OCI-M1 (cell line): ENCODE measurements at regions not wholly inside any gene's neighbourhood (a gene's known extent, or its start where the extent isn't known, plus 50 kb on each side); places are given as distances from the start of the nearest gene placed in this dataset.
"Not testable (repeated sequence)": the region's sequence is repeated elsewhere in the genome, so short reads cannot be mapped to it uniquely, and the experiment has no call there.

Source experiments
- DNase-seq: peaks from one replicate; lab custom pipeline; 2025; lab: John Stamatoyannopoulos, UW

GRCh38 chr12:25793196-25793595 lies 165.3 kb upstream of the RASSF8 start:
- DNase-seq, result no peak

GRCh38 chr12:25794571-25794970 lies 163.9 kb upstream of the RASSF8 start:
- DNase-seq, result no peak

DNA sequence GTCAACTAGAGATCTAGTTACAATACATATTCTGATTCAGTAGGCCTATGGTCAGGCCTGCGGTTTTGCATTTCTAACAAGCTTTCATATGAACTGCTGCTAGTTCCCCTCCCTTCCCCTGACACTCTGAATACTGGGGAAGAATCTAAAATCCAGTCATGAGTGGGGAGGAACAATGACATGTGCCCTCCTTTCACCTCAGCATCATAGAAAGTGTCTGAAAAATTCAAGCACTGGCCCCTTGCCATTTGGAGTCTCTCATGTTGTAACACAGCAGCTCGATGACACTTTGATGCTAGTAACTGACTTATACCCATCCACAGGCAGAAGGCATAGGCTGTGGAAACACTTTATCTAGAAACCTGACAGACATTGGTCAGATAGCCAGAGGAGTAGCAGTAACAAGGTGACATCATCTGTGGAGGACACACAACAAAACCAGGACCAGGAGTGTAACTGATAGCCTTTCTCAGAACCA lies 161.9 kb upstream of the RASSF8 start:
- DNase-seq, result peak; percentile 94

DNA sequence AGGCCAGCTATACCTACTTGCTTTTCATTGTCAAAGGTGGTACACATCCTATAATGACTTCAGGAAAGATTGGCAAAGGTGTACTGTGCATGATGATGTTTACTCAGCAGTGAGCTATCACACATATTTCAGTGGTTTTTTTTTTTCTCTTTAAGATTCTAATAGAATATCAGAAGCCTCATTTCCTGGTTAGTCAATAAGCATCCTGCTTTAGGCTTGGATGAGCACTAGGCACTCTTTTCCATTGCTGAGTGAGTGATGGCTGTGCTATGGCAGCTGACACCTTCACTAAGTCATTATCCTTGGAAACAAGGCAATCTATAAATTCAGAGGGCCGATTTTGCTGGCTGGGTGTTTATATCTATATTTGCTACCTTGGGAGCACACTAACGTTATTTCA lies 161.1 kb upstream of the RASSF8 start:
- DNase-seq, result no peak

DNA sequence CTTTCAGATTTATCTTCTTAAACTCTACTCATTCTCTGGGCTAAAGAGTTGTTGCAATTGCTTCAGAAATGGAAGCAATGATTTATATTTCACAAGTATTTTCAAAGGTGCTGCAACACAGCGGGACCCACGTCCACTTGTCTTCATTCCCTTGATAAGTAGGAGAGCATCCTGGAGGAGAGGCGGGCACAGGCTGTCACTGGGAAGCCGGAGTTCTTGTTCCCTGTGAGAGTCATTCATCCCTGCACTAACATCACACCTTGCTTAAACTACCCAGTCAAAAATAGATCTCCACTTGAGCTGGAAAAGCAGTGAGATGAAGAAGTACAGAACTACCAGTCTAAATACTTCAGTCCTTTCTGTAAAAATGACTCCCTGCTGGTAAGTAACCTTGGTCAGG lies 160.5 kb upstream of the RASSF8 start:
- no peak for DNase-seq

- peak; percentile 86 for DNase-seq
Measured at GRCh38 chr12:25800101-25800500, 158.4 kb upstream of the RASSF8 start.

DNA sequence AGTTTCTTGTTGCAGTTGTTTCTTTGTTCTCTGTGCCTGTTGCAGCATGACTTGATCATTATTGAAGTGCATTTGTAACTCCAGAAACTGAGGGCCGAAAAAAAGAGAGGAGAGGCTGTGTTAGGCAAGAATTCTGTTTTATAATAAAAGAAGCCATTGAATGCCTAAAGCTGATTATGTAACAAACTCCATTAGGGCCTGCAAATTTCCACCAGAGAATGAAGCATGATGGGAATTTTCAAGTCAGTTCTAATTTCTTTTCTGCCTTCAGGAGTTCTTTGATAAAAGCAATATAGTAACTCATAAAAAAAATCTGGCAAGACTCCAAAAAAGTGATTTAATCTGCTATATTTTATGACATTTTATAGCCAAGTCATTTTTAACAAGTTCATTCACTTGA lies 156.7 kb upstream of the RASSF8 start:
- DNase-seq, result peak; percentile 19

DNA sequence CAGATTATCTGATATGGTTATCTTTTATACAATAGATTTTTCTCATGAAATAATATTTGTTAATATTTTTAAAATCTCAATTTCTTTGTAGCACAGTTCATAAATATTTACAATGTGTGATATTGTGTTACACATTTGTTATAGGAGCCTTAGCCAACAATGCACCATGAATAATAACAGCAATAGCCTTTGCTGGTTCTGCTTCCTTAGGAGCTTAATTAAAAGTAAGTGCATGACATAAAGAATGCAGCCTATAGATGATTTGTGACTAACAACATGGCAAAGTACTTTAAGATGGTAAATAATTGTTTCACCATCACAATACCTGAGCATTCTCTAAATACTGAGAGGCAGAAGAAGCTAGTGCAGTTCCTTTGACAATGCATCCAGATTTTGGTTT lies 156.3 kb upstream of the RASSF8 start:
- DNase-seq, result no peak

GRCh38 chr12:25803029-25803664 lies 155.3 kb upstream of the RASSF8 start:
- not testable (repeated sequence) for DNase-seq

DNA sequence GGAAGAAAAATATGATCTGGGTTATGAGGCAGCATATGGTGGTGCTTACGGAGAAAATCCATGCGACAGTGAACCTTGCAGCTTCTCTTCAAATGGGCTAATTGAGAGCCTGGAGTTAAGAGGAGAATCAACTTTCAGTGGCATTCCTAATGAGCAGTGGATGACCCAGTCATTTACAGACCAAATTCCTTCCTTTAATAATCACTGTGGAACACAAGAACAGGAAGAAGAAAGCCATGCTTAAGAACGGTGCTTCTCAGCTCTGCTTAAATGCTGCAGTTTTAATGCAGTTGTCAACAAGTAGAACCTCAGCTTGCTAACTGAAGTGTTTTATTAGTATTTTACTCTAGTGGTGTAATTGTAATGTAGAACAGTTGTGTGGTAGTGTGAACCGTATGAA lies 154.2 kb upstream of the RASSF8 start:
- DNase-seq, result not testable (repeated sequence)

DNA sequence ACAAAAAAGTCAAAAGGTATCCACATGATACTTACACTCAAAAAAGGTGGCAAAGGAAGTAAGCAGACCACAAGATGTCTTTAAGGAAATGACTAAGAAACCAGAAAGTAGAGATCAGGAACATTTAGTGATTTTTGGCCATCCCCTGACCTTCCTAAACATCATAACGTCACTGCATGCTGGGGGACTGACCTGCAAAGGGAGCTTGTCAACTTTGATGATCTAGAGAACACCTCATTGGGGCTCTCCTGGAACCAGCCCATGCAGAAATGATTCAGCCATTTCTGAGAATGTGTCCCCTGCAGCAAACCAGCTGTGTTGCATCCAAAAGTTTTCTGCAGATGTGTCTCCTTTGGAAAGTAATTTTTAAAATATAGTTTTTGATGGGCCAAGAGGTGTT lies 152.2 kb upstream of the RASSF8 start:
- DNase-seq, result no peak

- no peak for DNase-seq
Measured at GRCh38 chr12:25808604-25809003, 149.9 kb upstream of the RASSF8 start.

GRCh38 chr12:25810683-25811082 lies 147.8 kb upstream of the RASSF8 start:
- DNase-seq, result no peak

DNA sequence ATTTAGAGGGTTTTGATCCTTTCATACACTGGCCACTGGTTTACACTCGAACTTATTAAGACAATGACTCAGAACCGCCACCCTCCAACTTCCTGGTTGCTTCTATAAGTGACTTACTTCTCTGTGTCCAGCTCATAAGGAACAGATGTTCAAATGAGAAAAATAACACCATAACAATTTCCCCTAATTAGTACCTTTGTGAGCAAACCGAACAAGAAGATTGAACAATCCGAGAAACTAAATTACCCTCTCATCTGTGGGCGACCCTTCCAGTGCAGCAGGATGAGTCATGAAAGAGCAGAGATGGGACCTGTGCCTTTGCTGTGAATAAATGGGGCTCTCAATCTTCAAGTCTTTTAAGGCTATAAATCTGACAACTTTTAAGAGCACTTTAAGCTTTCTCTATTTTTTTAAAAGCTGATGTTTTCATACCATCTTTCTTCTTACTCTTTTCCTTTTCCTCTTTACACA lies 146.8 kb upstream of the RASSF8 start:
- peak; percentile 46 for DNase-seq

DNA sequence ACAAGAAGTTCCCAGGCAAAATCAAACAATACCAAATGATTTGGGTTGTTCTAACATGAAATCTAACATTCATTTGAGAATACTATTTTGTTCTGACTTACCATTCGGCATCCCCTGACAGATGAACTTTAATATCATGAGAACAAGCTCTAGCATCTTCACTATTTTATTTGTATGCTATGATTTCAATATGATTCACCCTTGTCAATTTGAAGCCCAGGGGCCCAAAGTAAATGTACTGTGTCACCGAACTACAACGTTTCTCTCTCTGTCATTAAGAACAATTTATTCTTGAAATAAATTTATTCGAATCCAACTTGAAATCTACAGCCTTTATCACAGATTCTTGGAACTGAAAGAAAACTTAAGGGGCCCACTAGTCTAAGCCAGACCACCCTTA lies 146.2 kb upstream of the RASSF8 start:
- DNase-seq, result no peak

DNA sequence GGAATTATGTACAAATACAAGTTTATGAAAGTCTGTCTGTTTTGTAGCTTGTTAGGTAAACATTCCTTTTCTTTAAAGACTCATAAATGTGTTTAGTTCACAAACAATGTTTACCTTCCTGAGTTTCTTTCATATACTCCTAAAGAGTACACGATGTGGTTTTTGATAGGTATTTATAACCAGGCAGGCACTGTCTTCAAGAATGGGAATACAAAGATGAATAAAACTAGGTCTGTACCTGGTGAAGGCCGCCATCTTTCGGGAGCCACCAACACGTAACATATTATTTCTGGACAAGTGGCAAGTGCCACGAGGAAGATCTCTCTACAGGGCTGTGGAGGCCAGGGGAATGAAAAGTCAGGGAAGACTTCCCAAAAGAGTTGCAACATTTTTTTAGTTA lies 144.6 kb upstream of the RASSF8 start:
- DNase-seq, result no peak

- DNase-seq, result no peak
Measured at GRCh38 chr12:25816637-25817036, 141.8 kb upstream of the RASSF8 start.

GRCh38 chr12:25817166-25817565 lies 141.3 kb upstream of the RASSF8 start:
- DNase-seq, result no peak

DNA sequence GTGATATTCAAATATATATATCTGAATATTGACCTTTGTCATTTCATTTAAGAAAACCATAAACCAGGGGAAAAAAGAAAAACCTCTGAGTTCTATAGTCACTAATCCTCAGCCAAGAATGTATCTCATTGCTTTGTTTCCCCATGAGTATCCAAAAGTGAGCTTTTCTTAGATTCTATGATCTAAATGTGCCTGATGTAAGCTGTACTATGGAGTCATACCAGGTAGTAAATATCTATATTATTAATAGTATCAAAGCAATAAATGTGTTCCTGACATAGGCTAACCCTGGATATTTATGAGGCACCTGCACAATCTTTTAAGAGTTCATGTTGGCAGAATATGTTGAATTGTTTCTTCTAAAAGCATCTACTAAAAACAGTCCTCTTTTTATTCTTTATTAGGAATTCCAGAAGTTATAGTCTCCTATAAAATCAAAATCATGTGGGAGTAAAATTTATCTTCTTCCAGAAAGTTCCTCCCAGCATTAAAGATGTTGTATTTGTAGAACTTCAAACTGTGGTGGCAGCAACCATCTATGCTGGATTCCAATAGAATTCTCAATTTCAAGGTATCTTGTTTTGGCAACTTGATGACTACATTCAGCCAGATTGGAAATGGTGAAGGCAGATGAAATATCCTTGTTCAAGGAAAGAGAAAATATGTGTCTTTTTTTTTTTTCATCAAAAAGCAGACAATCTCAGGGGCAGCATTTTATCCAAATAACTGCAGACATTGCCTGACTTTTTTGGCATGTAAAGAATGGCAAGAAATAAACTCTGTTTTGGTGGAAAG lies 139.7 kb upstream of the RASSF8 start:
- DNase-seq, result no peak

DNA sequence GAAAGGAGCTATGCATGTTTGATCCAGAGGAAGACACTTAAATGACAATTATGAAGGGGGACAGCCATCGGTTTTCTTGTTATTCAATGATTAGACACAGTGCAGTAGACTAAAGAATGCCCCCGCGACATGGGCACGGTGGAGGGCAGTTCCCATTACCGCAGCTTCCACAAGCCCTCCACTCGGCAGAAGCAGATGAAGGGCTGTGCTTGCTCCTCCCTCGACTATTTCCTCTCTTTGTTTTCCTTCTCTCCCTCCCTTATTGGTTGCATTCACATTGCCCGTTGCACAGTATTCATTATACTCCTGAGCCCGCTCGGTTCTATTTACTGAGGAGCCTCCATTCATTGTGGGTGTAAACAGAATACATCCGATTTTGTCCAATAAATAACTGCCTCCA lies 138.8 kb upstream of the RASSF8 start:
- DNase-seq, result no peak

DNA sequence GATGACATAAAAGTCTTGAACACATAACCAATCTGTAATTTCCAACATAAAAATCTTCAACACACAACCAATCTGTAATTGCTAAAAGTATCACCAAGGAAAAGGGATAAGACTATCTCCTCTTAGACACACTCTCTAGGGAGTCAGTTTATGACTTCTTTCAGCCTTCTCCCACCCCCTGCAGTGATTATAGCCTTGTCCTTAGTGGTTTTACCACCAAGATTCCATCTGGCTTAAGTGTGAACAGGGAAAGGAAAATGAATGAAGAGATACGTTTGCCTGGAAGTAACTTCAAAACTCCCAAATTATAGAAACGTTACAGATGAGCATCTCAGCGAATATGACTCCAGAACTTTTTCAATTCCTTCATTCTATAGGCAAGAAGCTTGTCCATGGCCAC lies 136.2 kb upstream of the RASSF8 start:
- no peak for DNase-seq

GRCh38 chr12:25824734-25825133 lies 133.7 kb upstream of the RASSF8 start:
- no peak for DNase-seq

DNA sequence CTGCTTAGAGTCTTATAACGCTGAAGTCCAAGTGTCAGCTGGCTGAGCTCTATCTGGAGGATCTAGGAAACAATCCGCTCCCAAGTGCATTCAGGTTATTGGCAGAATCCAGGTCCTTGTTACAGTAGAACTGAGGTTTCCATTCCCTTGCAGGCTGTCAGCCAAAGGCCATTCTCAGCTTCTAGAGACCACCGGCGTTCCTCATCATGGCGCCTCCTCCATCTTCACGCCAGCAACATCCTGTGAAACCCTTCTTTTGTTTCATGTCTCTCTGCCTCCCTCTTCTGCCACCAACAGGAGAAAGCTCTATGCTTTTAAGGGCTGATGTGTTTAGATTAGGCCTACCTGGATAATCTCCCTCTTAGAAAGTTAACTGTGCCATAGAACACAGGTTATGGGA lies 133.0 kb upstream of the RASSF8 start:
- peak; percentile 40 for DNase-seq

- no peak for DNase-seq
Measured at GRCh38 chr12:25827141-25827540, 131.3 kb upstream of the RASSF8 start.
